GM23338 (cell line): ENCODE measurements at regions not wholly inside any gene's neighbourhood (a gene's known extent, or its start where the extent isn't known, plus 50 kb on each side); places are given as distances from the start of the nearest gene placed in this dataset.

Source experiments
- ATAC-seq: fragments of 200-7000 bp; cut with Tn5 transposase; 3 replicates; pipeline ENCODE4 v1.9.1; 2020
- DNase-seq: peaks from one replicate; pipeline ENCODE4 v3.0.0-alpha.2; 2015; ENCODE audit warnings: low spot score
- H2AFZ ChIP-seq: fragments of 200-600 bp; sonication (generic); 2 replicates; pipeline ENCODE4 v1.8.0; 2016; ENCODE audit warnings: antibody characterized with exemption, mild to moderate bottlenecking, moderate library complexity
- H3F3A ChIP-seq: fragments of 200-600 bp; sonication (generic); replicated peaks from 2 replicates; pipeline ENCODE4 v1.8.0; 2017; ENCODE audit warnings: antibody characterized with exemption, mixed run types, low read depth
- H3K27ac ChIP-seq: fragments of 200-600 bp; sonication (generic); 2 replicates; pipeline ENCODE4 v1.6.1; 2016; ENCODE audit warnings: low read depth
- H3K27me3 ChIP-seq: fragments of 200-600 bp; sonication (generic); 2 replicates; pipeline ENCODE4 v1.8.0; 2016; ENCODE audit warnings: mild to moderate bottlenecking, mixed run types, moderate library complexity; ENCODE audit not compliant: insufficient read depth
- H3K36me3 ChIP-seq: fragments of 200-600 bp; sonication (generic); 2 replicates; pipeline ENCODE4 v1.8.0; 2016; ENCODE audit warnings: mild to moderate bottlenecking; ENCODE audit not compliant: insufficient read depth
- H3K4me1 ChIP-seq: fragments of 200-600 bp; sonication (generic); 2 replicates; pipeline ENCODE4 v1.8.0; 2016; ENCODE audit warnings: mild to moderate bottlenecking, moderate library complexity; ENCODE audit not compliant: insufficient read depth
- H3K4me2 ChIP-seq: fragments of 200-600 bp; sonication (generic); 2 replicates; pipeline ENCODE4 v1.7.1; 2017; ENCODE audit warnings: mixed run types
- H3K4me3 ChIP-seq: fragments of 200-600 bp; sonication (generic); 2 replicates; pipeline ENCODE4 v1.6.1; 2016; ENCODE audit warnings: mixed run types
- H3K79me2 ChIP-seq: fragments of 200-600 bp; sonication (generic); replicated peaks from 2 replicates; pipeline ENCODE4 v1.8.0; 2017; ENCODE audit warnings: mild to moderate bottlenecking; ENCODE audit not compliant: insufficient read depth
- H3K9me2 ChIP-seq: fragments of 200-600 bp; sonication (generic); 2 replicates; pipeline ENCODE4 v1.8.0; 2017; ENCODE audit not compliant: insufficient read depth
- H4K20me1 ChIP-seq: fragments of 200-600 bp; sonication (generic); replicated peaks from 2 replicates; pipeline ENCODE4 v1.8.0; 2017; ENCODE audit warnings: mild to moderate bottlenecking; ENCODE audit not compliant: insufficient read depth
- H3K27ac Mint-ChIP-seq: 2 replicates; pipeline ENCODE4 v1.8.0; 2020; ENCODE audit warnings: inconsistent platforms, mild to moderate bottlenecking, moderate library complexity, mixed read lengths
- H3K27me3 Mint-ChIP-seq: 3 replicates; pipeline ENCODE4 v1.8.0; 2022; ENCODE audit warnings: low read depth, mild to moderate bottlenecking, moderate library complexity, mixed read lengths, inconsistent platforms; ENCODE audit not compliant: insufficient read depth, poor library complexity
- H3K36me3 Mint-ChIP-seq: 3 replicates; pipeline ENCODE4 v1.8.0; 2021; ENCODE audit warnings: low read depth, mild to moderate bottlenecking, inconsistent platforms, moderate library complexity, mixed read lengths
- H3K4me1 Mint-ChIP-seq: 3 replicates; pipeline ENCODE4 v1.8.0; 2020; ENCODE audit warnings: mild to moderate bottlenecking, inconsistent platforms, mixed read lengths
- H3K4me3 Mint-ChIP-seq: 3 replicates; pipeline ENCODE4 v1.8.0; 2021; ENCODE audit warnings: moderate library complexity, mild to moderate bottlenecking, inconsistent platforms, mixed read lengths
- H3K9me3 Mint-ChIP-seq: 3 replicates; pipeline ENCODE4 v1.8.0; 2020; ENCODE audit warnings: moderate library complexity, mild to moderate bottlenecking, inconsistent platforms, mixed read lengths
- EZH2 ChIP-seq: fragments of 200-600 bp; sonication (generic); IDR thresholded peaks from one replicate; pipeline ENCODE4 v1.8.0; 2017; ENCODE audit warnings: antibody characterized with exemption, mild to moderate bottlenecking, low read depth; ENCODE audit not compliant: unreplicated experiment
- EZH2phosphoT487 ChIP-seq: fragments of 200-600 bp; sonication (generic); IDR thresholded peaks from one replicate; pipeline ENCODE4 v1.8.1; 2018; ENCODE audit warnings: antibody characterized with exemption; ENCODE audit not compliant: unreplicated experiment
- NANOG ChIP-seq: IDR thresholded peaks from 2 replicates; pipeline ENCODE4 v1.6.1; 2016; ENCODE audit warnings: antibody characterized with exemption, borderline replicate concordance
- ZNF114 ChIP-seq: fragments of 250-450 bp; sonication (Bioruptor Pico); IDR thresholded peaks from 2 replicates; pipeline ENCODE4 v1.5.0; 2020; ENCODE audit warnings: mild to moderate bottlenecking, moderate library complexity
- ZNF331 ChIP-seq: fragments of 250-450 bp; sonication (Bioruptor Pico); IDR thresholded peaks from 2 replicates; pipeline ENCODE4 v1.5.0; 2020; ENCODE audit warnings: low read depth, mild to moderate bottlenecking, moderate library complexity
- TF ChIP-seq, protein P1 (sequence below), 2 experiments: fragments of 200-600 bp in 1 of 2; sonication (generic) in 1 of 2; conservative IDR thresholded peaks; 2 replicates each; pipeline versions ENCODE4 v1.5.1 to v1.6.1; 2016 to 2017; ENCODE audit warnings: antibody characterized with exemption in 2 of 2, low read depth in 2 of 2, mild to moderate bottlenecking in 2 of 2, moderate library complexity in 1 of 2
- TF ChIP-seq, protein P2 (sequence below): IDR thresholded peaks from one replicate; pipeline ENCODE4 v1.6.1; 2018; ENCODE audit warnings: antibody characterized with exemption; ENCODE audit not compliant: unreplicated experiment
- TF ChIP-seq, protein P3 (sequence below): fragments of 250-450 bp; sonication (Bioruptor Pico); IDR thresholded peaks from 2 replicates; pipeline ENCODE4 v1.5.0; 2020; ENCODE audit warnings: mild to moderate bottlenecking, moderate library complexity

DNA sequence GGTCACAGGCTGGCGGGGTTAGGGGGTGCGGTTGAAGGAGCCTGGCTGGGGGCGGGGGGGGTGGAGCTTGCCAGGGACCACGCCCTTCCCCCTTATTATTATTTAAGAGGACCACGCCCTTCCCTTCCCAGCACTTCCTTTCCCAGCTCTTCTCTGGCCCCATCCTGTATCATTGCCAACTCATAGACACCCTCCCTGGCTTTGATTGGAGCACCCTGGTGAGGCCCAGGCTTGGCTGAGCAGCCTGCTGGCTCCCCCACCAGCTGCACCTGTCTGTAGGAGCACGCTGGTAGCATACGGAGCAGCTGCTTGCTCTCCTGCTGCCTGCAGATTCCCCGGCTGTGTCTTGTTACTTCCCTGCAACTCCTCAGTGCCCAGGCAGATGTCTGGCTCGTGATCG is 62.5 kb upstream of the PDX1 start:
- no peaks in the 10 kb centered on the region for H3K79me2 ChIP-seq
- no peaks in the 10 kb centered on the region for H3K27me3 ChIP-seq
- no peak overlapping the region for H3K27ac ChIP-seq
- no peak overlapping the region for H3K4me3 Mint-ChIP-seq
- no peaks in the 10 kb centered on the region for H3K36me3 ChIP-seq
- H3K9me3 Mint-ChIP-seq: no peaks in the 10 kb centered on the region
- no peaks in the 10 kb centered on the region for H3F3A ChIP-seq
- no peaks in the 10 kb centered on the region for H3K9me2 ChIP-seq
- H4K20me1 ChIP-seq: no peaks in the 10 kb centered on the region
- ATAC-seq (peak; percentile 50), DNase-seq (peak; percentile 32)
- no peak overlapping the region for H3K27ac Mint-ChIP-seq
- no peaks in the 10 kb centered on the region for H3K36me3 Mint-ChIP-seq
- H3K4me1 Mint-ChIP-seq: peaks cover 21% of the 10 kb centered on the region
- no peak overlapping the region for H3K4me3 ChIP-seq
- peaks cover 7% of the 10 kb centered on the region; the same call in 1 of the 2 replicates for H3K4me1 ChIP-seq
- peaks cover 15% of the 10 kb centered on the region for H3K27me3 Mint-ChIP-seq
- H2AFZ ChIP-seq: peak overlapping the region; percentile 52; the same call in 1 of the 2 replicates
- no peak overlapping the region for H3K4me2 ChIP-seq
- TF ChIP-seq ZNF114 (CRISPR knock-in tag) (no peak), ZNF331 (CRISPR knock-in tag) (no peak), EZH2 (no peak), EZH2phosphoT487 (no peak), NANOG (no peak)
- TF ChIP-seq, protein P1, sequence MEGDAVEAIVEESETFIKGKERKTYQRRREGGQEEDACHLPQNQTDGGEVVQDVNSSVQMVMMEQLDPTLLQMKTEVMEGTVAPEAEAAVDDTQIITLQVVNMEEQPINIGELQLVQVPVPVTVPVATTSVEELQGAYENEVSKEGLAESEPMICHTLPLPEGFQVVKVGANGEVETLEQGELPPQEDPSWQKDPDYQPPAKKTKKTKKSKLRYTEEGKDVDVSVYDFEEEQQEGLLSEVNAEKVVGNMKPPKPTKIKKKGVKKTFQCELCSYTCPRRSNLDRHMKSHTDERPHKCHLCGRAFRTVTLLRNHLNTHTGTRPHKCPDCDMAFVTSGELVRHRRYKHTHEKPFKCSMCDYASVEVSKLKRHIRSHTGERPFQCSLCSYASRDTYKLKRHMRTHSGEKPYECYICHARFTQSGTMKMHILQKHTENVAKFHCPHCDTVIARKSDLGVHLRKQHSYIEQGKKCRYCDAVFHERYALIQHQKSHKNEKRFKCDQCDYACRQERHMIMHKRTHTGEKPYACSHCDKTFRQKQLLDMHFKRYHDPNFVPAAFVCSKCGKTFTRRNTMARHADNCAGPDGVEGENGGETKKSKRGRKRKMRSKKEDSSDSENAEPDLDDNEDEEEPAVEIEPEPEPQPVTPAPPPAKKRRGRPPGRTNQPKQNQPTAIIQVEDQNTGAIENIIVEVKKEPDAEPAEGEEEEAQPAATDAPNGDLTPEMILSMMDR (conservative IDR thresholded peaks at IDR 0.05; ENCODE audit: low read depth in 2 of 2): no peak
- TF ChIP-seq, protein P2, sequence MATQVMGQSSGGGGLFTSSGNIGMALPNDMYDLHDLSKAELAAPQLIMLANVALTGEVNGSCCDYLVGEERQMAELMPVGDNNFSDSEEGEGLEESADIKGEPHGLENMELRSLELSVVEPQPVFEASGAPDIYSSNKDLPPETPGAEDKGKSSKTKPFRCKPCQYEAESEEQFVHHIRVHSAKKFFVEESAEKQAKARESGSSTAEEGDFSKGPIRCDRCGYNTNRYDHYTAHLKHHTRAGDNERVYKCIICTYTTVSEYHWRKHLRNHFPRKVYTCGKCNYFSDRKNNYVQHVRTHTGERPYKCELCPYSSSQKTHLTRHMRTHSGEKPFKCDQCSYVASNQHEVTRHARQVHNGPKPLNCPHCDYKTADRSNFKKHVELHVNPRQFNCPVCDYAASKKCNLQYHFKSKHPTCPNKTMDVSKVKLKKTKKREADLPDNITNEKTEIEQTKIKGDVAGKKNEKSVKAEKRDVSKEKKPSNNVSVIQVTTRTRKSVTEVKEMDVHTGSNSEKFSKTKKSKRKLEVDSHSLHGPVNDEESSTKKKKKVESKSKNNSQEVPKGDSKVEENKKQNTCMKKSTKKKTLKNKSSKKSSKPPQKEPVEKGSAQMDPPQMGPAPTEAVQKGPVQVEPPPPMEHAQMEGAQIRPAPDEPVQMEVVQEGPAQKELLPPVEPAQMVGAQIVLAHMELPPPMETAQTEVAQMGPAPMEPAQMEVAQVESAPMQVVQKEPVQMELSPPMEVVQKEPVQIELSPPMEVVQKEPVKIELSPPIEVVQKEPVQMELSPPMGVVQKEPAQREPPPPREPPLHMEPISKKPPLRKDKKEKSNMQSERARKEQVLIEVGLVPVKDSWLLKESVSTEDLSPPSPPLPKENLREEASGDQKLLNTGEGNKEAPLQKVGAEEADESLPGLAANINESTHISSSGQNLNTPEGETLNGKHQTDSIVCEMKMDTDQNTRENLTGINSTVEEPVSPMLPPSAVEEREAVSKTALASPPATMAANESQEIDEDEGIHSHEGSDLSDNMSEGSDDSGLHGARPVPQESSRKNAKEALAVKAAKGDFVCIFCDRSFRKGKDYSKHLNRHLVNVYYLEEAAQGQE: no peak
- TF ChIP-seq, protein P3, sequence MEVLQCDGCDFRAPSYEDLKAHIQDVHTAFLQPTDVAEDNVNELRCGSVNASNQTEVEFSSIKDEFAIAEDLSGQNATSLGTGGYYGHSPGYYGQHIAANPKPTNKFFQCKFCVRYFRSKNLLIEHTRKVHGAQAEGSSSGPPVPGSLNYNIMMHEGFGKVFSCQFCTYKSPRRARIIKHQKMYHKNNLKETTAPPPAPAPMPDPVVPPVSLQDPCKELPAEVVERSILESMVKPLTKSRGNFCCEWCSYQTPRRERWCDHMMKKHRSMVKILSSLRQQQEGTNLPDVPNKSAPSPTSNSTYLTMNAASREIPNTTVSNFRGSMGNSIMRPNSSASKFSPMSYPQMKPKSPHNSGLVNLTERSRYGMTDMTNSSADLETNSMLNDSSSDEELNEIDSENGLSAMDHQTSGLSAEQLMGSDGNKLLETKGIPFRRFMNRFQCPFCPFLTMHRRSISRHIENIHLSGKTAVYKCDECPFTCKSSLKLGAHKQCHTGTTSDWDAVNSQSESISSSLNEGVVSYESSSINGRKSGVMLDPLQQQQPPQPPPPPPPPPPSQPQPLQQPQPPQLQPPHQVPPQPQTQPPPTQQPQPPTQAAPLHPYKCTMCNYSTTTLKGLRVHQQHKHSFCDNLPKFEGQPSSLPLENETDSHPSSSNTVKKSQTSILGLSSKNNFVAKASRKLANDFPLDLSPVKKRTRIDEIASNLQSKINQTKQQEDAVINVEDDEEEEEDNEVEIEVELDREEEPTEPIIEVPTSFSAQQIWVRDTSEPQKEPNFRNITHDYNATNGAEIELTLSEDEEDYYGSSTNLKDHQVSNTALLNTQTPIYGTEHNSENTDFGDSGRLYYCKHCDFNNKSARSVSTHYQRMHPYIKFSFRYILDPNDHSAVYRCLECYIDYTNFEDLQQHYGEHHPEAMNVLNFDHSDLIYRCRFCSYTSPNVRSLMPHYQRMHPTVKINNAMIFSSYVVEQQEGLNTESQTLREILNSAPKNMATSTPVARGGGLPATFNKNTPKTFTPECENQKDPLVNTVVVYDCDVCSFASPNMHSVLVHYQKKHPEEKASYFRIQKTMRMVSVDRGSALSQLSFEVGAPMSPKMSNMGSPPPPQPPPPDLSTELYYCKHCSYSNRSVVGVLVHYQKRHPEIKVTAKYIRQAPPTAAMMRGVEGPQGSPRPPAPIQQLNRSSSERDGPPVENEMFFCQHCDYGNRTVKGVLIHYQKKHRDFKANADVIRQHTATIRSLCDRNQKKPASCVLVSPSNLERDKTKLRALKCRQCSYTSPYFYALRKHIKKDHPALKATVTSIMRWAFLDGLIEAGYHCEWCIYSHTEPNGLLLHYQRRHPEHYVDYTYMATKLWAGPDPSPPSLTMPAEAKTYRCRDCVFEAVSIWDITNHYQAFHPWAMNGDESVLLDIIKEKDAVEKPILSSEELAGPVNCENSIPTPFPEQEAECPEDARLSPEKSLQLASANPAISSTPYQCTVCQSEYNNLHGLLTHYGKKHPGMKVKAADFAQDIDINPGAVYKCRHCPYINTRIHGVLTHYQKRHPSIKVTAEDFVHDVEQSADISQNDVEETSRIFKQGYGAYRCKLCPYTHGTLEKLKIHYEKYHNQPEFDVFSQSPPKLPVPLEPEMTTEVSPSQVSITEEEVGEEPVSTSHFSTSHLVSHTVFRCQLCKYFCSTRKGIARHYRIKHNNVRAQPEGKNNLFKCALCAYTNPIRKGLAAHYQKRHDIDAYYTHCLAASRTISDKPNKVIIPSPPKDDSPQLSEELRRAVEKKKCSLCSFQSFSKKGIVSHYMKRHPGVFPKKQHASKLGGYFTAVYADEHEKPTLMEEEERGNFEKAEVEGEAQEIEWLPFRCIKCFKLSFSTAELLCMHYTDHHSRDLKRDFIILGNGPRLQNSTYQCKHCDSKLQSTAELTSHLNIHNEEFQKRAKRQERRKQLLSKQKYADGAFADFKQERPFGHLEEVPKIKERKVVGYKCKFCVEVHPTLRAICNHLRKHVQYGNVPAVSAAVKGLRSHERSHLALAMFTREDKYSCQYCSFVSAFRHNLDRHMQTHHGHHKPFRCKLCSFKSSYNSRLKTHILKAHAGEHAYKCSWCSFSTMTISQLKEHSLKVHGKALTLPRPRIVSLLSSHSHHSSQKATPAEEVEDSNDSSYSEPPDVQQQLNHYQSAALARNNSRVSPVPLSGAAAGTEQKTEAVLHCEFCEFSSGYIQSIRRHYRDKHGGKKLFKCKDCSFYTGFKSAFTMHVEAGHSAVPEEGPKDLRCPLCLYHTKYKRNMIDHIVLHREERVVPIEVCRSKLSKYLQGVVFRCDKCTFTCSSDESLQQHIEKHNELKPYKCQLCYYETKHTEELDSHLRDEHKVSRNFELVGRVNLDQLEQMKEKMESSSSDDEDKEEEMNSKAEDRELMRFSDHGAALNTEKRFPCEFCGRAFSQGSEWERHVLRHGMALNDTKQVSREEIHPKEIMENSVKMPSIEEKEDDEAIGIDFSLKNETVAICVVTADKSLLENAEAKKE (CRISPR knock-in tag): no peak
